ENCODE measurements at regions not wholly inside any gene's neighbourhood (a gene's known extent, or its start where the extent isn't known, plus 50 kb on each side); places are given as distances from the start of the nearest gene placed in this dataset.

DNA sequence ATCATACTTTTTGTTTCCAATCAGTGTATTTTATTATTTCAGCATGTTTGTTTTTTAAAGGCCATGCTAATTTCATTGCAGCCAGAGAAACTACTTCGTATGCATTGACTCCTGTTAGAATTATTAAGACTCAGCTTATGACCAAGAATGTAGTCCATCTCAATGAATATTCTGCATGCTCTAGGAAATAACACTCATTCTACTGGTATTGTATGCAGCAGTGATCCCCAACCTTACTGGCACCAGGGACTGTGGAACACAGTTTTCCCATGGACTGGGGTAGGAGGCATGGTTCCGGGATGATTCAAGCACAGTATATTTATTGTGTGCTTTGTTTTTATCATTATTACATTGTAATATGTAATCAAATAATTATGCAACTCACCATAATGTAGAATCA lies 356.9 kb downstream of the DSEL start:
- H4K20me1 ChIP-seq (ENCODE audit: insufficient read depth) = no peaks in the 10 kb centered on the region
- H3K4me3 ChIP-seq (IDR thresholded peaks at IDR 0.05; ENCODE audit: insufficient read depth, low read depth, low read length) = no peak overlapping the region
- H3K4me2 ChIP-seq = no peak overlapping the region
- H3K79me2 ChIP-seq (ENCODE audit: insufficient read depth, low read depth) = no peaks in the 10 kb centered on the region
- H3K27ac ChIP-seq = no peak overlapping the region
- no peaks in the 10 kb centered on the region for H3K4me1 ChIP-seq (ENCODE audit: low read depth, poor library complexity, severe bottlenecking)
- TF ChIP-seq, protein P1, sequence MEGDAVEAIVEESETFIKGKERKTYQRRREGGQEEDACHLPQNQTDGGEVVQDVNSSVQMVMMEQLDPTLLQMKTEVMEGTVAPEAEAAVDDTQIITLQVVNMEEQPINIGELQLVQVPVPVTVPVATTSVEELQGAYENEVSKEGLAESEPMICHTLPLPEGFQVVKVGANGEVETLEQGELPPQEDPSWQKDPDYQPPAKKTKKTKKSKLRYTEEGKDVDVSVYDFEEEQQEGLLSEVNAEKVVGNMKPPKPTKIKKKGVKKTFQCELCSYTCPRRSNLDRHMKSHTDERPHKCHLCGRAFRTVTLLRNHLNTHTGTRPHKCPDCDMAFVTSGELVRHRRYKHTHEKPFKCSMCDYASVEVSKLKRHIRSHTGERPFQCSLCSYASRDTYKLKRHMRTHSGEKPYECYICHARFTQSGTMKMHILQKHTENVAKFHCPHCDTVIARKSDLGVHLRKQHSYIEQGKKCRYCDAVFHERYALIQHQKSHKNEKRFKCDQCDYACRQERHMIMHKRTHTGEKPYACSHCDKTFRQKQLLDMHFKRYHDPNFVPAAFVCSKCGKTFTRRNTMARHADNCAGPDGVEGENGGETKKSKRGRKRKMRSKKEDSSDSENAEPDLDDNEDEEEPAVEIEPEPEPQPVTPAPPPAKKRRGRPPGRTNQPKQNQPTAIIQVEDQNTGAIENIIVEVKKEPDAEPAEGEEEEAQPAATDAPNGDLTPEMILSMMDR (conservative IDR thresholded peaks at IDR 0.05; ENCODE audit: low read depth, low read length) = no peak
- no peak overlapping the region for H3K9ac ChIP-seq
- no peak overlapping the region for H2AFZ ChIP-seq (ENCODE audit: low read depth)
- no peaks in the 10 kb centered on the region for H3K27me3 ChIP-seq (ENCODE audit: insufficient read depth, low read depth)
- no peaks in the 10 kb centered on the region for H3K36me3 ChIP-seq (ENCODE audit: insufficient read depth)

DNA sequence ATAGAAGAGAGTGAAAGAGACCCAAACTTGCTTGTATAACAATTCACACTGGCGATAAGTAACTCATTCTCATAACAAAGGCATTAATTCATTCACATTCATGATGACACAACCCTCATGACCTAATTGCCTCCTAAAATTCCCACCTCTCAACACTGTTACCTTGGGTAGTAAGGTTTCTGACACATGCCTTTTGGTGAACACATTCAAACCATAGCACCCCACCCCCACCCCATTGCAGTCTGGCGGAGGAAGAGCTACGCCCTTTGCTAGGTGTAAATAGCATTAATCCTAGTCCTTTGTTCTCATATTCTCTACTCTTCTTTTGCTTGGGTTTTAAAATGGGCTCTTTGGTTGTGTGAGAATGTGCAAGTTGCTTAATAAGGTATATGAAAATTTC lies 361.5 kb downstream of the DSEL start:
- no peaks in the 10 kb centered on the region for H3K27me3 ChIP-seq (ENCODE audit: insufficient read depth, low read depth)
- TF ChIP-seq, protein P1 (conservative IDR thresholded peaks at IDR 0.05; ENCODE audit: low read depth, low read length) = no peak
- H3K4me1 ChIP-seq (ENCODE audit: low read depth, poor library complexity, severe bottlenecking) = no peaks in the 10 kb centered on the region
- no peaks in the 10 kb centered on the region for H3K36me3 ChIP-seq (ENCODE audit: insufficient read depth)
- H3K79me2 ChIP-seq (ENCODE audit: insufficient read depth, low read depth) = no peaks in the 10 kb centered on the region
- H2AFZ ChIP-seq (ENCODE audit: low read depth) = no peak overlapping the region
- no peak overlapping the region for H3K4me2 ChIP-seq
- H3K4me3 ChIP-seq (IDR thresholded peaks at IDR 0.05; ENCODE audit: insufficient read depth, low read depth, low read length) = no peak overlapping the region
- no peaks in the 10 kb centered on the region for H4K20me1 ChIP-seq (ENCODE audit: insufficient read depth)
- H3K27ac ChIP-seq = no peak overlapping the region
- no peak overlapping the region for H3K9ac ChIP-seq

DNA sequence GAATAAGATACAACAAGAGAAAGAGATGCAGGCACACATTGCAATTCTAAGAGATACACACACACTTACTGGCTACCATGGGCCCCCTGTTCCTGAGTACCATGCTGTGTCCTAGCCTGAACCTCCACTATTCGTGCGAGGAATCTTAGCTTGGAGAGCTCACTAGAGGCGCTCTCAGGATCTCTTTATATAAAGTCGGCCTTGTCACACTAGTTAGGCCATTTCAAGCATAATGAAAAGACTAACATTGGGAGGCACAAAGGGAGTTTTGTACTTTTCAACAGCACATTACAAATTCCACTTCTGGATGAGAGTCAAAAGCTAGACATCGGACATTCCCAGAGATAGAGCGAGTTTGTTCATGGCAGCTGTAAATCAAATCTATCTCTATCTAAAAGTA lies 365.2 kb downstream of the DSEL start:
- Histone ChIP-seq H3K27me3 (ENCODE audit: insufficient read depth, low read depth) (no peaks in the 10 kb centered on the region), H3K27ac (no peak overlapping the region)

DNA sequence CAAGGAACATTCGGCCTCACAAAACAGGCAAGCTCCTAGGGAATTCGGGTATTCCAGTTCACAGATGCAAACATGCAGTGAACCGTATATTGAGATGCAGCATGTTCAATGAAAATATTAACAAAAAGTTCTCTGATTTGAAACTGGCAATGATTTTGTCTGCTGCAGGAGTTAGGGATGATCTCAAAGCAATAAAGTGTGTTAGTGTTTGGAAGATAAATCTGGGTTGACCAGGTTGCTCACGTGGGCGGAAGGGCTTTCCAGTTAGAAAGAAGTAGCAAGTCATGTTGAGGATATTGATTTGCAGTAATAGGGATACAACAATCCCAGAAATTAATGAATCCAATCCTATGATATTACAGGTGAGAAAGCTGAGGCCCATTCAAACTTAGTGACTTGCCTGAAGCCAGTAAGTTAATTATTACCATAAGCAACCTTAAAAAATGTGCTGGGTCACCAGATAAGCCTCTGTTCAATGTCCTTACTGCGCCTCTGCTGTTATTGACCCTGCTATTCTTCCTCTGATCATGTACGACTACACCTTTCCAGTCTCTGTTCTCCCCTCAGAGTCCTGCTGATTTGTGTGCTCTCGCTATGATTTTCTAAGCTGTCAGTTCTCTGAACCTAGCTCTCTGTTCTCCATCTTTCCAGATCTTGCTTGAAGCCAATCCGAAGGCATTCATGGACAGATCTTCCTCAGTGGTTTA lies 370.8 kb downstream of the DSEL start:
- no peaks in the 10 kb centered on the region for H3K79me2 ChIP-seq (ENCODE audit: insufficient read depth, low read depth)
- no peaks in the 10 kb centered on the region for H3K27me3 ChIP-seq (ENCODE audit: insufficient read depth, low read depth)
- H3K27ac ChIP-seq = no peak overlapping the region
- no peak overlapping the region for H3K4me2 ChIP-seq
- no peak overlapping the region for H2AFZ ChIP-seq (ENCODE audit: low read depth)
- TF ChIP-seq, protein P1 (conservative IDR thresholded peaks at IDR 0.05; ENCODE audit: low read depth, low read length) = no peak
- no peak overlapping the region for H3K9ac ChIP-seq
- H3K36me3 ChIP-seq (ENCODE audit: insufficient read depth) = no peaks in the 10 kb centered on the region
- H3K4me1 ChIP-seq (ENCODE audit: low read depth, poor library complexity, severe bottlenecking) = no peaks in the 10 kb centered on the region
- no peaks in the 10 kb centered on the region for H4K20me1 ChIP-seq (ENCODE audit: insufficient read depth)
- H3K4me3 ChIP-seq (IDR thresholded peaks at IDR 0.05; ENCODE audit: insufficient read depth, low read depth, low read length) = no peak overlapping the region

More for the DNA sequence above, 365.2 kb downstream of the DSEL start:
- Histone ChIP-seq H3K4me1 (ENCODE audit: low read depth, poor library complexity, severe bottlenecking) (no peaks in the 10 kb centered on the region), H3K9ac (no peak overlapping the region), H4K20me1 (ENCODE audit: insufficient read depth) (no peaks in the 10 kb centered on the region), H3K4me3 (IDR thresholded peaks at IDR 0.05; ENCODE audit: insufficient read depth, low read depth, low read length) (no peak overlapping the region), H3K36me3 (ENCODE audit: insufficient read depth) (no peaks in the 10 kb centered on the region), H3K4me2 (no peak overlapping the region), H2AFZ (ENCODE audit: low read depth) (no peak overlapping the region), H3K79me2 (ENCODE audit: insufficient read depth, low read depth) (no peaks in the 10 kb centered on the region)
- TF ChIP-seq, protein P1 (conservative IDR thresholded peaks at IDR 0.05; ENCODE audit: low read depth, low read length) = no peak
